Activated naive CD4-positive, alpha-beta T cell treated with anti-CD3 and anti-CD28 coated beads, Interleukin-2, amount 10 ng/mL, durations not matched to agents 7 days and 5 days (primary cell): ENCODE measurements at regions not wholly inside any gene's neighbourhood (a gene's known extent, or its start where the extent isn't known, plus 50 kb on each side); places are given as distances from the start of the nearest gene placed in this dataset.

Experiments used
- CTCF ChIA-PET: fragments of 350-600 bp; sonication (Branson Sonifier 250); formaldehyde crosslinking; loops from one replicate; lab custom pipeline; 2021; ENCODE audit warnings: antibody characterized with exemption; lab: Charles Lee
- DNase-seq: peaks from one replicate; pipeline ENCODE4 v3.0.0-alpha.2; 2020
- H3K27ac Mint-ChIP-seq: one replicate; pipeline ENCODE4 v1.8.0; 2021; ENCODE audit warnings: mild to moderate bottlenecking, moderate library complexity, mixed read lengths
- H3K27me3 Mint-ChIP-seq: one replicate; pipeline ENCODE4 v1.8.0; 2021; ENCODE audit warnings: mild to moderate bottlenecking, mixed read lengths
- H3K36me3 Mint-ChIP-seq: one replicate; pipeline ENCODE4 v1.8.0; 2021; ENCODE audit warnings: mixed read lengths
- H3K4me1 Mint-ChIP-seq: one replicate; pipeline ENCODE4 v1.8.0; 2021; ENCODE audit warnings: mixed read lengths
- H3K4me3 Mint-ChIP-seq: one replicate; pipeline ENCODE4 v1.8.0; 2021; ENCODE audit warnings: mild to moderate bottlenecking, moderate library complexity, mixed read lengths
- H3K9me3 Mint-ChIP-seq: one replicate; pipeline ENCODE4 v1.8.0; 2021; ENCODE audit warnings: mixed read lengths

DNA sequence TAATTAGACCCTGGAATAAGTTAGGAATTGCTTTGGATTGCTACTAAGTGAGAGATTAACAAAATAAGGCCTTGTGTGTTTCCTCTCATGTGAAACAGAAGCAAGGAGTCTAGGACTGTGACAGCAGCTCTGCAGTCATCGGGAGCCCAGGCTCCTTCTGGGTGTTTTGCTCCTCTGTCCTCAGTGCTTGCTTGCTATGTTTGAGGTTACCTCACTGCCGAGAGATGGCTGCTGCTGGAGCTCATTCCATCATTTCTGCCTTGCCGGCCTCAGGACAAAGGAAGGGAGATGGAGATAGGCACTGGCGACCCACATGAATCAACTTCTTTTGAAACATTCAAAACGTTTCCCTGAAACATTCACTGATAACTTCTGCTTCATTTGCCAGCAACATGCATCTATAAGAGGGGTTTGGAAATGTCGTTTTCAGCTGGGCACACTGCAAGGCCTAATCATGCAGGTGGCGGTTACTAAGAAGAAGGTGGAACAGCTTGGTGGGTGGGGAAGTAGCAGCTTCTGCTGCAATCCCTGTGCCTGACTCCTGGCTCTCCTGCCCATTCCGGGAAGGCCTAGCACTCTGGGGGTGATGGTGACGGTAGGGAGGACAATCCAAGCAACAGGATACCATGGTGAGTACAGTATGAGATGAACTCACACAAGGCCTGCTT is 77.2 kb upstream of the CD180 start:
- Mint-ChIP-seq H3K4me3 (no peak overlapping the region), H3K27me3 (no peaks in the 10 kb centered on the region), H3K4me1 (no peaks in the 10 kb centered on the region), H3K9me3 (peaks cover 12% of the 10 kb centered on the region), H3K27ac (no peak overlapping the region), H3K36me3 (peaks cover 1% of the 10 kb centered on the region)
- CTCF ChIA-PET: no interaction called here
- no peak for DNase-seq

DNA sequence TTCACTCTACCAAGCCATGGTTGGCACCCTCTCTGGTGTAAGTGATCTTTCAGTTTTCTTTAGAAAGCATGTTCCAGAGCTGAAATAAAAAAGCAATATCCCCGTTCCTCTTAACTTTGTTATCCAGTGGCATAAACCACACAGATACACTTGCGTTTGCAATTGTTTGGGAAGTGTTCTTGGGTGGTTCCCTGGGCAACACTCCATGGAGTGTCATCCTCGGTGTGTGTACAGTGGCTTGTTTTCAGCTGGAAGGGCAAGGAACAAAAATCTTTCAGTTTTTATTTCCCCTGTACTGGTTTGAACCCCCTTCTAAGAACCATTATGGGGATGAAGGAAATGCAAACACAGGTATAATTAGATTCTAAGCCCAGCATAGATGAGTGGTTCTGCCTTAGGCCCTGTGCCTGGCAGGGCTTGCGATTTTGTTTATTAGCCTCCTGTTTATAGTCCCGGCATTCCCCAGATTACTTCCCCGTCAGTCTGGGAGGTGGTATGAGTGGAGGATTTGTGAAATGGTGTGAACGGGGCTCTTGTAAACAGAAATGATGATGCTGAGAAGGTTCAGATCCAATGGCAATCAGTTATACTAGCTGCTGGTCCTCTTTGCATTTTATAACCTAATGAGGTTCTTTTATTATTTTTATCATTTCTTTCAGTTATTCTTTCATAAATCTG is 76.0 kb upstream of the CD180 start:
- H3K27me3 Mint-ChIP-seq: no peaks in the 10 kb centered on the region
- no peaks in the 10 kb centered on the region for H3K4me1 Mint-ChIP-seq

DNA sequence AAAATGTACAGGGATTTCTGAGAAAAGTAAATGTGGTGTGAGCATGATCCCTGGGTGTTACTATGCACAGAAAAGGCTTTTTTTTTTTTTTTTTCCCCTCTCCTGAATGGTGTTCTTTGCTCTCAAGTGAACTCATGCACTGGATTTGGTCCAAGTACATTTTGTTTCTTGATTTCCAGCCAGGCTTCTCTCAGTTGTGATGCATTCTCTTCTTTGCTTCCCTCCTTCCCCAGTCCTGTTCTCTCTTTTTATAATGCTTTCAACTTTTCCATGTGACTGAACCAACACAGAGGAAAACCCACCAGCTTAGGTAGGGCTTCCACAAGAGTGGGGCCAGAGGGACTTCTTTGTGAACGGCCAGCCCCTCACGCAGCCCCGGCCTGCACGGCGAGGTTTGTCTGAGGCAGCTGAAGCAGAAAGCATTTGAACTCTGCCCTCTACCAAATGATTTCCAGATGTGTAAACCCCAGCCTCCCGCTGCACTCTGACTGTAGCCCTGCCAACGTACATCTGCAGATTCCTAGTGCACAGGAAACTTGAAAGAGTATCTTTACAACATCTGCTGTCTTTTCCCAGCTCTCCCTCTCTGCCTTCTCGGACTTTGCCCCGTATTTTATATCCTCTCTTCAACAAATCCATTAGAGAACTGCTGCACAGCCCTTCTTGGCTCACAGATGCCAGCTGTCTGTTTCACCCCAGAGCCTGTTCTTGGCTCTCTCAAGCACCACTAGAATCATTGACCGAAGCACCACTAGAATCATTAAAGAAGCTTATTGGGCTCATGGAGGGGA is 71.8 kb upstream of the CD180 start:
- Mint-ChIP-seq H3K36me3 (no peaks in the 10 kb centered on the region), H3K27me3 (peaks cover 6% of the 10 kb centered on the region), H3K4me1 (no peaks in the 10 kb centered on the region), H3K27ac (no peak overlapping the region), H3K9me3 (no peaks in the 10 kb centered on the region), H3K4me3 (no peak overlapping the region)
- no peak for DNase-seq
- CTCF ChIA-PET: no interaction called here

More for the DNA sequence above, 76.0 kb upstream of the CD180 start:
- H3K27ac Mint-ChIP-seq: no peak overlapping the region
- no peak overlapping the region for H3K4me3 Mint-ChIP-seq
- H3K36me3 Mint-ChIP-seq: no peaks in the 10 kb centered on the region
- CTCF ChIA-PET: no interaction called here
- DNase-seq: no peak
- H3K9me3 Mint-ChIP-seq: peaks cover 4% of the 10 kb centered on the region

DNA sequence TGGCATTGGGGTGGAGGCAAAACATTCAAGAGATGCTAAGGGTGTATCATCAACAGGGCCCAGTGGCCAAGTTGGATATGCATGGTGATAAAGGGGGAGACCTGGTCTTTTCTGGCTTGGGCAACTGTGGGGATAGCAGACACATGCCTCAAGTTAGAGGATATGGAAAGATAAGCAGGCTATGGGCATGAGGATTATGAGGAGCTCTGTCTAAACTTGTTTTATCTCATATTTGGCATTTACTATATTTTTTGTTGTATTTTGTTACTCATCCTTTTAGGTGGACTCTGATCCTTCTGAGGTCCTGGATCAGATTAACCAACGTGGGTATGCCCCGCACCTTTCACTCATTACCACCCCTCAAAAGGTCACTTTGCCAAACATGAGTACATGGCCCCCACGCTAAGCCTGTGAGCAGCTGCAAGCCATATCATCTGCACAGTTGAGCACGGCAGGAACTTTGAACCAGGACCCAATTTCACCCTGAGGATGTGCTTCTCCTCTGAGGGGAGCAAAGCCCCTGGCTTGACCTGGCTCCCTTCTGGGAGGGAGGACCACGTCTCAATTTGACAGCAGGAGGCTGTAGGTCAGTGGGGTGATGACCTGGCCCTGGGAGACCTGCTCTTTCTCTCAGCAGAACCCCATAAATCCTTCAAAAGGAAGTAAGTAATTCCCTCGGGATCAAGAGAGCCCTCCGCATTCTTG is 71.1 kb upstream of the CD180 start:
- CTCF ChIA-PET: no interaction called here
- Mint-ChIP-seq H3K27ac (no peak overlapping the region), H3K4me3 (no peak overlapping the region), H3K4me1 (no peaks in the 10 kb centered on the region), H3K36me3 (no peaks in the 10 kb centered on the region), H3K9me3 (no peaks in the 10 kb centered on the region), H3K27me3 (peaks cover 7% of the 10 kb centered on the region)
- no peak for DNase-seq

DNA sequence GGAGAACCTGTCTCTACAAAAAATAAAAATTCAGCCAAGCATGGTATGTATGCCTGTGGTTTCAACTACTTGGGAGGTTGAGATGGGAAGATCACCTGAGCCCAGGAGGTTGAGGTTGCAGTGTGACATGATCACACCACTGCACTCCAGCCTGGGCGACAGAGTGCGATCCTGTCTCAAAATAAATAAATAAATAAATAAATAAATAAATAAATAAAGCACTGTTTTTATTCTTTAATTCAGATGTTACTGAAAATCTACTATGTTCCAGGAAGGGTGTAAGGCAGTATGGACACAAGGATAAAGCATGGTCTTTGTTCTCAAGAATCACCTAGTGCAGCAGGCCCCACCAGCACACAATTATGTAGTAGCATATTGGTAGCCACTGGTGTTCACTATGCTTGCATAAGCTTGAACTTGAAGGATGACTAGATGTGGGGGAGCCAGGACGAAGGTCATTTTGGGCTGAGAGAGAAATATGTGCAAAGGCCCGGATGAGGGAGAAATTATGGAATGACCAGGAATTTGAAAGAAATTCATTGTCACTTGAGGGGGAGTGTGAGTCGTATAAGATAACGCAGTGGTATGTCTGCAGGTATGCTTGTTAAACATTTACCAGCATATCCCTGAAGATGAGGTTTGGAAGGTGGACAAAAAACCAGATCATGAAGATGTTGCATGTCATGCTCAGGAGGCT is 70.2 kb upstream of the CD180 start:
- H3K27me3 Mint-ChIP-seq: peaks cover 7% of the 10 kb centered on the region
- H3K36me3 Mint-ChIP-seq: no peaks in the 10 kb centered on the region

DNA sequence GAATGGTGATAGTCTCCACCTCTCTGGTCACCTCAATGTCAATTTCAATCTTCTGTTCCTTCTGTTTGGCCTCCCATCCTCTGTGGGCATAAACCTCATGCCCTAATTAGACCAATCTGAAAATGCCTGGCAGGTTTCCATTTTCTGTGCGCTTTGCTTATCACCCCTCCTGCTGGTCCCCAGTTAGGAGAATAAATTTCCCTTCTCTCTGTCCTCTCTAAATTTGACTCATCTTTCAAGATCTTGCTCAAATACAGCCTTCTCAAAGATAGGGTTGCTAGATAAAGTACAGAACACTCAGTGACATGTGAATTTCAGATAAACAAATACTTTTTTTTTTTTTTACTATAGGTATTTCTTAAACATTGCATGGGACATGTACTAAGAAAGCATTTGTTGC is 69.4 kb upstream of the CD180 start:
- Mint-ChIP-seq H3K27me3 (peaks cover 7% of the 10 kb centered on the region), H3K4me3 (no peak overlapping the region), H3K4me1 (no peaks in the 10 kb centered on the region), H3K27ac (no peak overlapping the region), H3K36me3 (no peaks in the 10 kb centered on the region), H3K9me3 (no peaks in the 10 kb centered on the region)
- no peak for DNase-seq
- CTCF ChIA-PET: no interaction called here

More for the DNA sequence above, 70.2 kb upstream of the CD180 start:
- H3K9me3 Mint-ChIP-seq: no peaks in the 10 kb centered on the region
- no peak overlapping the region for H3K27ac Mint-ChIP-seq
- DNase-seq: no peak
- H3K4me3 Mint-ChIP-seq: no peak overlapping the region
- H3K4me1 Mint-ChIP-seq: no peaks in the 10 kb centered on the region
- CTCF ChIA-PET: no interaction called here

DNA sequence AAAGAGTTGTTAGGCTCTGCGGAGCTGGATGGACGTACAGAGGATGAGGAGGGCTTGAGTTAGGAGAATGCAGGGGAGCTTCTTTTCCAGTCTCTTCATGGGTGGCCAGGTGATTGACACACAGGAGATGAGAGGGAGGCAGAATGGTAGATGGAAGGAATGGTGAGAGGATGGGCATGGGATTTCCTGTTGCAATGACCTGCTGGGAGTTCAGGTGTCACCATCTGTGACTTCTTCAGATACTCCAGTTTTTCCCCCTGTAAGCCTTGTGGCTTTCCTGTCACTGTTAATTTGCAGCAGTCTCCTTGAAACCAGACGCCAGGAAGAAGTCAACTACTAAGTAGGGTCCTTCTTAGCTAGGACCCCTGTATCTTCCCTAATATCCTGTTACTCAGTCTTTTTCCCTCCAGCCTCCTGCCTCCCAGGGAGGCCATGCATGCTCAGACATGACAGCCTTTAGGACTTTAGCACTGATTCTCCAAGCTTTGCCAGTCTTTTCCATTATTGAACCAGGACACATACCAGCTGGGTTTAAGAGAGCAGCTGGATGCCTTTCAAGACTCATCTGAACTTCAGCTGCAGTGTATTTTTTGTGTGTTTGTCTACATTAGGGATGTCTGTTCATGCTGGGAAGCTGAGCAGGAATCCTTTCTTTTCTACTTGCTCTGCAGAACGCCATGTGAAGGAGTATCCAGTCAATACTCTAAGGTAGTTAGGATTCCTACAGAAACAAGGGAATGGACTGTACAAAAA is 67.2 kb upstream of the CD180 start:
- Mint-ChIP-seq H3K27ac (no peak overlapping the region), H3K27me3 (peaks cover 7% of the 10 kb centered on the region), H3K36me3 (no peaks in the 10 kb centered on the region), H3K4me3 (no peak overlapping the region), H3K4me1 (no peaks in the 10 kb centered on the region), H3K9me3 (no peaks in the 10 kb centered on the region)
- CTCF ChIA-PET: interaction anchor here (1.3 kb wide), 1 partner anchor 18 kb away, joined by 4 read pairs; no protein-coding TSS in a partner anchor
- no peak for DNase-seq

DNA sequence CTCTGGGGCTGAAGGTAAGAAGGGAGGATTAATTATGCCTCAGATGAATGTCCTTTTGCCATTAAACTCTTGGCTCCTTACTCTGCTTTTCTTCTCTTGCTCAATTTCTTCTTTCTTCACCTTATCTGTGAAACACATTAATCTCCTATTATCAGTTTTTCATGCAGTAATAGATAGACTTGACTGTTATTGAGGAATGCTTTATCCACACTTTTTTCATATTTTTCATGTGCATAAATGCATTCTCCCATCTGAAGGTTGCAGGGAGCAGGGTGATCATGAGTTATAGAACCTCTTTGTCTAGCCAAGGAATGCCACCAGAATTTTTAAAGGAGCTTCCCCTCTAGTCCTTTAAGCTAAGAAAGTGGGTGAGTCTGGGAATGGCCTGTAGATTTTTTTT is 66.4 kb upstream of the CD180 start:
- no peak overlapping the region for H3K27ac Mint-ChIP-seq
- no peaks in the 10 kb centered on the region for H3K9me3 Mint-ChIP-seq
- CTCF ChIA-PET: interaction anchor here (0.6 kb wide), 1 partner anchor 541 kb away, joined by 3 read pairs; no protein-coding TSS in a partner anchor
- no peaks in the 10 kb centered on the region for H3K4me1 Mint-ChIP-seq
- DNase-seq: no peak
- peaks cover 7% of the 10 kb centered on the region for H3K27me3 Mint-ChIP-seq
- no peak overlapping the region for H3K4me3 Mint-ChIP-seq
- no peaks in the 10 kb centered on the region for H3K36me3 Mint-ChIP-seq

DNA sequence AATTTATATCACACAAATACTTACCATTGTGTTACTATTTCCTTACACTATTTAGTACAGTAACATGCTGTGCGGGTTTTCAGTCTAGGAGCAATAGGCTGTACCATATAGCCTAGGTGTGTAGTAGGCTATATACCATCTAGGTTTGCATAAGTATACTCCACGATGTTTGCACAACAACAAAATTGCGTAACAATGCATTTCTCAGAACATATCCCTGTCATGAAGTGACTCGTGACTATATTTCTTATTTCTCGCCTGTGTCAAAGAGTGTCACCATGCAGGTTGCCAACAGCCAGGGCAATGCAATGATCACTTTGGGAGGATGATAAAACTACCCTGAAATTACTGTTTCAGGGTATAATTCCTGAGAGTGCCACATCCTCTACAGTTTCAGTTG is 65.6 kb upstream of the CD180 start:
- H3K9me3 Mint-ChIP-seq: no peaks in the 10 kb centered on the region
- no peak for DNase-seq
- no peak overlapping the region for H3K4me3 Mint-ChIP-seq
- CTCF ChIA-PET: no interaction called here
- no peaks in the 10 kb centered on the region for H3K36me3 Mint-ChIP-seq
- no peaks in the 10 kb centered on the region for H3K4me1 Mint-ChIP-seq
- peaks cover 11% of the 10 kb centered on the region for H3K27me3 Mint-ChIP-seq
- no peak overlapping the region for H3K27ac Mint-ChIP-seq

DNA sequence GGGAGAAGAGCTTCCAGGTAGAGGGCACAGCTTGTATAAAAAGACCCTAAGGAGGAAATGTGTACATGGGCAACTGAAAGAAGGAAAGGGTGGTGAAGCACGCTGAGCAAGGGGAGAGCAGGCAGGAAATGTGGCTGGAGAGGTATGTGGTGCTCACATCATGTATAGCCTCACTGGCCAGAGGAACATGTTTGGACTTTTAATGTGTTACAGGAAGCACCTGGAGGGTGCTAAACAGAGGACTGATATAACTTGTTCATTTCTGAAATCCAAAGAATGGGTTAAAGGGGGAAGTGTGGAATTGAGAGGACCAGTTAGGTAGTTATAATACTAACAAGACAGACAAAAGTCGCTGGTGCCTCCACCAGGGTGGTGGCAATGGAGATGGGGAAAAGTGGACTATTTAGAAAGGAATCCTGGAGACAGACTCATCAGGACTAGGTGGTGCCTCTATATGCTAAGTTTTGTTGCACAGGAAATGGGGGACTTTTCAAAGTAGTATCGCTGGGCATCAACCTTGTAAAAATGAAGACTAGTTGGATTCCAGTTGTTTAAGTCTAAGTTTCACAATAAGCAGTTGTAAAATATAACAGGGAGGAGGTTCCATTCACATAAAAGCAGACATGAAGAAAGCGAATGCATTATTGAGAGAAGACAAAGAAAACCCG is 63.1 kb upstream of the CD180 start:
- H3K27me3 Mint-ChIP-seq: peaks cover 12% of the 10 kb centered on the region
- H3K27ac Mint-ChIP-seq: no peak overlapping the region
- no peaks in the 10 kb centered on the region for H3K9me3 Mint-ChIP-seq
- CTCF ChIA-PET: no interaction called here
- H3K36me3 Mint-ChIP-seq: no peaks in the 10 kb centered on the region
- no peak for DNase-seq
- no peak overlapping the region for H3K4me3 Mint-ChIP-seq
- no peaks in the 10 kb centered on the region for H3K4me1 Mint-ChIP-seq

DNA sequence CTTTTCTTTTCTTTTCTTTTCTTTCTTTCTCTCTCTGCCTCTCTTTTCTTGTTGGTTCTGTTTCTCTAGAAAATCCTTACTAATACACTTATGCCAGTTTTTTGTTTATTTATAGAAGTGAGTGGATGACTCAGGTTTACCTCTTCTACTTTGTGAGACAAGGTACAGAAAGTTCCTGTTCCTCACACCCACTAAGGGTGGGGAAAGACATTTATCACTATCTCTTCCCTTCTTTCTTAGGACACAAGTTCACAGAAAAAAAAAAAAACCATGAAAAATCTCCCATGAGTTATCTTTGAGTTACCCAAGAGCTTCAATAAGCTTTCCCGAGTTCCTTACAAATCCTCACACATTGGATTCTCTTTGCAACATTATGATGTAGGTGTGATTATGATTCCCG is 60.9 kb upstream of the CD180 start:
- H3K27ac Mint-ChIP-seq: no peak overlapping the region
- peaks cover 4% of the 10 kb centered on the region for H3K27me3 Mint-ChIP-seq
- H3K4me1 Mint-ChIP-seq: no peaks in the 10 kb centered on the region
- no peaks in the 10 kb centered on the region for H3K36me3 Mint-ChIP-seq
- CTCF ChIA-PET: interaction anchor here (1.2 kb wide), 1 partner anchor 11 kb away, joined by 4 read pairs; no protein-coding TSS in a partner anchor
- no peak overlapping the region for H3K4me3 Mint-ChIP-seq
- DNase-seq: no peak
- peaks cover 4% of the 10 kb centered on the region for H3K9me3 Mint-ChIP-seq

DNA sequence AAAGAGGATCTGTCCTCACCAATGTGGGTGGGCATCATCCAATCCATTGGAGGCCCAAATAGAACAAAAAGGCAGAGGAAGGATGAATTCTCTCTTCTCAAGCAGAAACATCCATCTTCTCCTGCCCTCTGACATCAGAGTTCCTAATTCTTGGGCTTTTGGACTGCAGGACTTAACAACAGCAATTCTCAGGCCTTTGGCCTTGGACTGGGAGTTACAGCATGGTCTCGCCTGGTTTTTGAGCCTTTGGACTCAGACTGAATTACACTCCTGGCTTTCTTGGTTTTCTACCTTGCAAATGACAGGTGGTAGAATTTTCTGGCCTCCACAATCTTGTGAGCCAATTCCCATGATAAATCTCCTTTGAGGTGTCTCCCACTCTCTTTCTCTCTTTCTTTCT is 60.5 kb upstream of the CD180 start:
- Mint-ChIP-seq H3K36me3 (no peaks in the 10 kb centered on the region), H3K4me1 (no peaks in the 10 kb centered on the region), H3K4me3 (no peak overlapping the region), H3K9me3 (peaks cover 5% of the 10 kb centered on the region), H3K27me3 (peaks cover 4% of the 10 kb centered on the region), H3K27ac (no peak overlapping the region)
- no peak for DNase-seq
- CTCF ChIA-PET: no interaction called here

DNA sequence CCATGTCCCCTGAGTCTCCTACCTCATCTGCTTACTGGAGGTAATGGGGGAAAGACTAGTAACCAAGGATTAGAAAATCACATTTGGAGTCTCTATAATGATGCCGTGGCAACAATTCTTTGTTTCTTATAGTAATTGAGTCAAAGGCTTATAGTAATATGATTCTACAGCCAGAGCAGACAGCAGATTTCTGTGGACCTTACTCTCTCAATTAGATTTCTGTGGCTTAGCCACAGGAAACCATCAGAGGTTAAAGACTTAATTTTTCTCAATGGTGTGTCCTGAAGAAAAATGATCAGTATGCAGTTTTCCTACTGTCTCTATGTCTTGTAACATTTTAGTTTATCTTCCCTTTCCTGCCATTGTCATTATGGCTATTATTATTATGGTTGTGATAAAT is 59.3 kb upstream of the CD180 start:
- Mint-ChIP-seq H3K27ac (no peak overlapping the region), H3K9me3 (peaks cover 5% of the 10 kb centered on the region), H3K4me3 (no peak overlapping the region), H3K4me1 (no peaks in the 10 kb centered on the region), H3K36me3 (no peaks in the 10 kb centered on the region), H3K27me3 (peaks cover 4% of the 10 kb centered on the region)
- DNase-seq: no peak
- CTCF ChIA-PET: no interaction called here
